ENCODE measurements at regions not wholly inside any gene's neighbourhood (a gene's known extent, or its start where the extent isn't known, plus 50 kb on each side); places are given as distances from the start of the nearest gene placed in this dataset.
A peak's percentile ranks its signal among the peaks of the same experiment; 100 is the strongest.

- no peak overlapping the region for H3K27ac ChIP-seq (ENCODE audit: low read length)
- Mint-ChIP-seq H3K9me3 (peaks cover 2 to 14% (median 10%) of the 10 kb centered on the region in 3 donors), H3K27ac (no peak overlapping the region), H3K4me3 (no peak overlapping the region), H3K36me3 (no peaks in the 10 kb centered on the region), H3K4me1 (no peaks in the 10 kb centered on the region), H3K27me3 (no peaks in the 10 kb centered on the region)
- no peaks in the 10 kb centered on the region for H3K27me3 ChIP-seq (replicated peaks in 1 of 2; ENCODE audit: control insufficient read depth in 2 of 2, extremely low read depth in 1 of 2, insufficient read depth in 2 of 2, low read length in 1 of 2)
- POLR2A ChIA-PET: no interaction called here
- CTCF ChIA-PET: no interaction called here
- no peak for ATAC-seq (replicated peaks in 1 of 4)
- peaks cover 2% of the 10 kb centered on the region for H3K9me3 ChIP-seq
- WGBS (ENCODE audit: insufficient coverage): no CpG with 5 or more reads among the region's 2 CpGs
- no peak overlapping the region for H3K4me3 ChIP-seq (ENCODE audit: control insufficient read depth in 1 of 2, extremely low read depth in 1 of 2, low read length in 1 of 2)
- H3K4me1 ChIP-seq (ENCODE audit: control insufficient read depth in 1 of 2, extremely low read depth in 1 of 2, insufficient read depth in 2 of 2, low read length in 2 of 2): no peaks in the 10 kb centered on the region
- no peaks in the 10 kb centered on the region for H3K36me3 ChIP-seq (ENCODE audit: control insufficient read depth in 2 of 2, extremely low read depth in 1 of 2, insufficient read depth in 1 of 2, low read length in 1 of 2)
- no peak for DNase-seq
These were observed 1325.1 kb downstream of the SLC16A7 start for GRCh38 chr12:60920841-60921495.

DNA sequence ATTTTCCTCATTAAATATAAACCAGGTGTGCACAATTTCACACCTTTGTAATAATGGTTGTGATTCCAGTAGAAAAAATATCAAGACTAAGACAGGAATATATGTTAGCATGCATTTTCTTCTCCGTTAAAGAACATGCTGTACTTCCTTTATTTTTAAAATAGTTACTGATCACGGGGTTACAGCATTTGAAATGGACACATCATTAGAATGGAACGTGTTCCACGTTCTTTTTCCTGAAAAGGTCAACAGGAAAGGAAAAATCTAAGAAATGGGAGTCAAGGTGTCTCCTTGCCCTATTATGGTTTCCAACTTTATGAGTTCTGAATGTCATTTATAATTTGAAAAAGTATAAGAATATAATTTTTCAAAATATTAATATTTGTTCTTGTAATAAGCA lies 1325.7 kb downstream of the SLC16A7 start:
- Mint-ChIP-seq H3K4me3 (no peak overlapping the region), H3K9me3 (peaks cover 2 to 14% (median 10%) of the 10 kb centered on the region in 3 donors), H3K36me3 (no peaks in the 10 kb centered on the region), H3K27me3 (no peaks in the 10 kb centered on the region), H3K4me1 (no peaks in the 10 kb centered on the region), H3K27ac (no peak overlapping the region)
- DNase-seq (no peak), ATAC-seq (replicated peaks in 1 of 4) (no peak)
- Histone ChIP-seq H3K27ac (ENCODE audit: low read length) (no peak overlapping the region), H3K4me3 (ENCODE audit: control insufficient read depth in 1 of 2, extremely low read depth in 1 of 2, low read length in 1 of 2) (no peak overlapping the region), H3K4me1 (ENCODE audit: control insufficient read depth in 1 of 2, extremely low read depth in 1 of 2, insufficient read depth in 2 of 2, low read length in 2 of 2) (no peaks in the 10 kb centered on the region), H3K9me3 (peaks cover 2% of the 10 kb centered on the region), H3K27me3 (replicated peaks in 1 of 2; ENCODE audit: control insufficient read depth in 2 of 2, extremely low read depth in 1 of 2, insufficient read depth in 2 of 2, low read length in 1 of 2) (no peaks in the 10 kb centered on the region), H3K36me3 (ENCODE audit: control insufficient read depth in 2 of 2, extremely low read depth in 1 of 2, insufficient read depth in 1 of 2, low read length in 1 of 2) (no peaks in the 10 kb centered on the region)
- CTCF ChIA-PET: no interaction called here
- WGBS (ENCODE audit: insufficient coverage): 40% methylated on average over 3 of the region's 4 CpGs
- POLR2A ChIA-PET: no interaction called here

GRCh38 chr12:60926256-60926655 lies 1330.4 kb downstream of the SLC16A7 start:
- ChIA-PET POLR2A (no interaction called here), CTCF (no interaction called here)
- DNase-seq: no peak
- no peak overlapping the region for H3K27ac Mint-ChIP-seq
- H3K4me3 Mint-ChIP-seq: no peak overlapping the region
- Histone ChIP-seq H3K9me3 (peaks cover 5% of the 10 kb centered on the region), H3K4me3 (ENCODE audit: control insufficient read depth in 1 of 2, extremely low read depth in 1 of 2, low read length in 1 of 2) (no peak overlapping the region), H3K27me3 (replicated peaks in 1 of 2; ENCODE audit: control insufficient read depth in 2 of 2, extremely low read depth in 1 of 2, insufficient read depth in 2 of 2, low read length in 1 of 2) (no peaks in the 10 kb centered on the region), H3K27ac (ENCODE audit: low read length) (no peak overlapping the region), H3K36me3 (ENCODE audit: control insufficient read depth in 2 of 2, extremely low read depth in 1 of 2, insufficient read depth in 1 of 2, low read length in 1 of 2) (no peaks in the 10 kb centered on the region), H3K4me1 (ENCODE audit: control insufficient read depth in 1 of 2, extremely low read depth in 1 of 2, insufficient read depth in 2 of 2, low read length in 2 of 2) (no peaks in the 10 kb centered on the region)
- no CpG with 5 or more reads among the region's 1 CpG for WGBS (ENCODE audit: insufficient coverage)
- H3K9me3 Mint-ChIP-seq: peaks cover 4 to 21% (median 5%) of the 10 kb centered on the region in 3 donors
- no peaks in the 10 kb centered on the region for H3K27me3 Mint-ChIP-seq
- ATAC-seq (replicated peaks in 1 of 4): no peak
- no peaks in the 10 kb centered on the region for H3K4me1 Mint-ChIP-seq
- no peaks in the 10 kb centered on the region for H3K36me3 Mint-ChIP-seq

GRCh38 chr12:60930151-60930550 lies 1330.1 kb upstream of the USP15 start:
- Mint-ChIP-seq H3K4me3 (no peak overlapping the region), H3K36me3 (no peaks in the 10 kb centered on the region), H3K9me3 (peaks cover 10 to 32% (median 20%) of the 10 kb centered on the region in 3 donors), H3K27ac (no peak overlapping the region), H3K4me1 (no peaks in the 10 kb centered on the region), H3K27me3 (no peaks in the 10 kb centered on the region)
- ATAC-seq (replicated peaks in 1 of 4) (no peak), DNase-seq (no peak)
- Histone ChIP-seq H3K9me3 (peaks cover 2% of the 10 kb centered on the region), H3K4me1 (ENCODE audit: control insufficient read depth in 1 of 2, extremely low read depth in 1 of 2, insufficient read depth in 2 of 2, low read length in 2 of 2) (no peaks in the 10 kb centered on the region), H3K36me3 (ENCODE audit: control insufficient read depth in 2 of 2, extremely low read depth in 1 of 2, insufficient read depth in 1 of 2, low read length in 1 of 2) (no peaks in the 10 kb centered on the region), H3K4me3 (ENCODE audit: control insufficient read depth in 1 of 2, extremely low read depth in 1 of 2, low read length in 1 of 2) (no peak overlapping the region), H3K27me3 (replicated peaks in 1 of 2; ENCODE audit: control insufficient read depth in 2 of 2, extremely low read depth in 1 of 2, insufficient read depth in 2 of 2, low read length in 1 of 2) (no peaks in the 10 kb centered on the region), H3K27ac (ENCODE audit: low read length) (no peak overlapping the region)
- ChIA-PET POLR2A (no interaction called here), CTCF (no interaction called here)

GRCh38 chr12:60935981-60936761 lies 1324.0 kb upstream of the USP15 start:
- H3K9me3 ChIP-seq: no peaks in the 10 kb centered on the region
- 81% methylated on average over 7 of the region's 8 CpGs for WGBS (ENCODE audit: insufficient coverage)
- no peak overlapping the region for H3K4me3 Mint-ChIP-seq
- H3K27ac ChIP-seq (ENCODE audit: low read length): no peak overlapping the region
- ChIA-PET POLR2A (interaction anchor here in 1 of 2 donors (0.6 kb wide), 1 partner anchor 47 kb away, joined by 3 read pairs; no protein-coding TSS in a partner anchor), CTCF (no interaction called here)
- no peaks in the 10 kb centered on the region for H3K36me3 ChIP-seq (ENCODE audit: control insufficient read depth in 2 of 2, extremely low read depth in 1 of 2, insufficient read depth in 1 of 2, low read length in 1 of 2)
- no peaks in the 10 kb centered on the region for H3K4me1 Mint-ChIP-seq
- H3K4me3 ChIP-seq (ENCODE audit: control insufficient read depth in 1 of 2, extremely low read depth in 1 of 2, low read length in 1 of 2): no peak overlapping the region
- H3K27me3 ChIP-seq (replicated peaks in 1 of 2; ENCODE audit: control insufficient read depth in 2 of 2, extremely low read depth in 1 of 2, insufficient read depth in 2 of 2, low read length in 1 of 2): no peaks in the 10 kb centered on the region
- no peaks in the 10 kb centered on the region for H3K36me3 Mint-ChIP-seq
- ATAC-seq (replicated peaks in 1 of 4): no peak
- H3K4me1 ChIP-seq (ENCODE audit: control insufficient read depth in 1 of 2, extremely low read depth in 1 of 2, insufficient read depth in 2 of 2, low read length in 2 of 2): no peaks in the 10 kb centered on the region
- H3K27me3 Mint-ChIP-seq: no peaks in the 10 kb centered on the region
- H3K9me3 Mint-ChIP-seq: peaks cover 9 to 32% (median 31%) of the 10 kb centered on the region in 3 donors
- no peak overlapping the region for H3K27ac Mint-ChIP-seq
- no peak for DNase-seq

DNA sequence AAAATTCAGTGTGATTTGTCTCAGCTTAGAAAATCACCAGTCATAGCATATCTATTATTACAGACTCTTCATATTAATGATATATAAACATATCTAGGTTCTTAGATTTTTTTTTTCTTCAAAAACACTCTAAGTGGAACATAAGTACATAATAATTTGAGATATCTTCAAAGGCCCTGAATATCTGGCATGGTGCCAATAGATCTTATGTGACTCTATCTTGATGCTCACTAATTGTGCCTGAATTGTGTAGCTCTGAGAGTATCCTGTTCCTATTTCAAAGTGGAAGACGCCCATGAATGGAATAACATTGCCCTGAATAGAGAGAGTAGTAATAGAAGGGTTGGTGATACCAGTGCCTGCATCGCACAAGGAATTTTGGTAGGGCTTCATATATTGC lies 1312.7 kb upstream of the USP15 start:
- peaks cover 4 to 8% (median 4%) of the 10 kb centered on the region in 3 donors for H3K9me3 Mint-ChIP-seq
- Histone ChIP-seq H3K36me3 (ENCODE audit: control insufficient read depth in 2 of 2, extremely low read depth in 1 of 2, insufficient read depth in 1 of 2, low read length in 1 of 2) (no peaks in the 10 kb centered on the region), H3K4me3 (ENCODE audit: control insufficient read depth in 1 of 2, extremely low read depth in 1 of 2, low read length in 1 of 2) (no peak overlapping the region), H3K9me3 (peaks cover 3% of the 10 kb centered on the region), H3K27ac (ENCODE audit: low read length) (no peak overlapping the region), H3K27me3 (replicated peaks in 1 of 2; ENCODE audit: control insufficient read depth in 2 of 2, extremely low read depth in 1 of 2, insufficient read depth in 2 of 2, low read length in 1 of 2) (no peaks in the 10 kb centered on the region), H3K4me1 (ENCODE audit: control insufficient read depth in 1 of 2, extremely low read depth in 1 of 2, insufficient read depth in 2 of 2, low read length in 2 of 2) (no peaks in the 10 kb centered on the region)
- ChIA-PET CTCF (no interaction called here), POLR2A (no interaction called here)
- H3K36me3 Mint-ChIP-seq: no peaks in the 10 kb centered on the region
- H3K4me3 Mint-ChIP-seq: no peak overlapping the region
- no peak overlapping the region for H3K27ac Mint-ChIP-seq
- no peaks in the 10 kb centered on the region for H3K27me3 Mint-ChIP-seq
- ATAC-seq (replicated peaks in 1 of 4): no peak
- DNase-seq: peak in 1 of 35 experiments; percentile 0
- no CpG with 5 or more reads among the region's 2 CpGs for WGBS (ENCODE audit: insufficient coverage)
- H3K4me1 Mint-ChIP-seq: no peaks in the 10 kb centered on the region

All from T-cell (primary cell).